HG03196 (cell line): ENCODE measurements at regions not wholly inside any gene's neighbourhood (a gene's known extent, or its start where the extent isn't known, plus 50 kb on each side); places are given as distances from the start of the nearest gene placed in this dataset.

Experiments used
- ATAC-seq: cut with Tn5 transposase; IDR thresholded peaks from one replicate; pipeline ENCODE4 v1.9.1; 2021; ENCODE audit not compliant: unreplicated experiment

- no peak for ATAC-seq
These were observed 183.9 kb downstream of the CXCL12 start for GRCh38 chr10:44201011-44201410.

GRCh38 chr10:44199991-44200655 lies 184.8 kb downstream of the CXCL12 start:
- no peak for ATAC-seq

GRCh38 chr10:44199267-44199666 lies 185.6 kb downstream of the CXCL12 start:
- ATAC-seq: no peak

- ATAC-seq: no peak
These were observed 186.2 kb downstream of the CXCL12 start for GRCh38 chr10:44198780-44199097.

- no peak for ATAC-seq
These were observed 186.7 kb downstream of the CXCL12 start for GRCh38 chr10:44198096-44198779.

- ATAC-seq: no peak
These were observed 187.3 kb downstream of the CXCL12 start for GRCh38 chr10:44197646-44198045.

GRCh38 chr10:44196336-44196735 lies 188.6 kb downstream of the CXCL12 start:
- no peak for ATAC-seq

GRCh38 chr10:44196008-44196320 lies 188.9 kb downstream of the CXCL12 start:
- ATAC-seq: no peak

GRCh38 chr10:44195112-44196007 lies 189.5 kb downstream of the CXCL12 start:
- no peak for ATAC-seq

- ATAC-seq: no peak
These were observed 190.5 kb downstream of the CXCL12 start for GRCh38 chr10:44194435-44194834.

- ATAC-seq: no peak
These were observed 191.2 kb downstream of the CXCL12 start for GRCh38 chr10:44193567-44194220.

- no peak for ATAC-seq
These were observed 191.7 kb downstream of the CXCL12 start for GRCh38 chr10:44193166-44193565.

GRCh38 chr10:44192435-44192834 lies 192.5 kb downstream of the CXCL12 start:
- ATAC-seq: no peak

- no peak for ATAC-seq
These were observed 194.4 kb downstream of the CXCL12 start for GRCh38 chr10:44190541-44190940.

GRCh38 chr10:44186821-44187220 lies 198.1 kb downstream of the CXCL12 start:
- no peak for ATAC-seq

- ATAC-seq: no peak
These were observed 198.7 kb downstream of the CXCL12 start for GRCh38 chr10:44186150-44186549.

GRCh38 chr10:44185315-44185666 lies 199.6 kb downstream of the CXCL12 start:
- no peak for ATAC-seq

- no peak for ATAC-seq
These were observed 200.1 kb downstream of the CXCL12 start for GRCh38 chr10:44184633-44185314.

- no peak for ATAC-seq
These were observed 200.9 kb downstream of the CXCL12 start for GRCh38 chr10:44183667-44184632.

GRCh38 chr10:44182909-44183308 lies 202.0 kb downstream of the CXCL12 start:
- ATAC-seq: no peak
